Hepatocyte (in vitro differentiated cells): ENCODE measurements at regions not wholly inside any gene's neighbourhood (a gene's known extent, or its start where the extent isn't known, plus 50 kb on each side); places are given as distances from the start of the nearest gene placed in this dataset.

Experiments used
- DNase-seq: peaks from one replicate; pipeline ENCODE4 v3.0.0-alpha.2; 2016; ENCODE audit warnings: low spot score
- H2AFZ ChIP-seq: fragments of 200-600 bp; sonication (generic); 2 replicates; pipeline ENCODE4 v1.6.0; 2016; ENCODE audit warnings: antibody characterized with exemption, mild to moderate bottlenecking
- H3K27ac ChIP-seq: fragments of 200-600 bp; sonication (generic); 2 replicates; pipeline ENCODE4 v1.5.1; 2016; ENCODE audit warnings: mild to moderate bottlenecking
- H3K27me3 ChIP-seq: fragments of 200-600 bp; sonication (generic); 2 replicates; pipeline ENCODE4 v1.6.1; 2016
- H3K36me3 ChIP-seq: fragments of 200-600 bp; sonication (generic); replicated peaks from 2 replicates; pipeline ENCODE4 v1.5.1; 2016; ENCODE audit warnings: low read depth; ENCODE audit not compliant: insufficient read depth
- H3K4me1 ChIP-seq: fragments of 200-600 bp; sonication (generic); 2 replicates; pipeline ENCODE4 v1.5.1; 2016; ENCODE audit warnings: mild to moderate bottlenecking, moderate library complexity; ENCODE audit not compliant: insufficient read depth
- H3K4me2 ChIP-seq: fragments of 200-600 bp; sonication (generic); 2 replicates; pipeline ENCODE4 v1.6.0; 2016
- H3K4me3 ChIP-seq: fragments of 200-600 bp; sonication (generic); 2 replicates; pipeline ENCODE4 v1.5.1; 2016; ENCODE audit warnings: mild to moderate bottlenecking
- H3K79me2 ChIP-seq: fragments of 200-600 bp; sonication (generic); 2 replicates; pipeline ENCODE4 v1.6.0; 2017; ENCODE audit warnings: mild to moderate bottlenecking
- H3K9me2 ChIP-seq: fragments of 200-600 bp; sonication (generic); replicated peaks from 2 replicates; pipeline ENCODE4 v1.6.0; 2017; ENCODE audit warnings: mild to moderate bottlenecking; ENCODE audit not compliant: insufficient read depth
- H3K9me3 ChIP-seq: fragments of 200-600 bp; sonication (generic); 2 replicates; pipeline ENCODE4 v1.5.1; 2016; ENCODE audit warnings: low read depth, mild to moderate bottlenecking
- H4K20me1 ChIP-seq: fragments of 200-600 bp; sonication (generic); 2 replicates; pipeline ENCODE4 v1.6.0; 2016; ENCODE audit warnings: mild to moderate bottlenecking; ENCODE audit not compliant: insufficient read depth, poor library complexity, severe bottlenecking
- CTCF ChIP-seq: fragments of 200-600 bp; sonication (generic); IDR thresholded peaks from 2 replicates; pipeline ENCODE4 v1.5.1; 2016; ENCODE audit warnings: antibody characterized with exemption, mild to moderate bottlenecking; ENCODE audit not compliant: poor library complexity
- EZH2 ChIP-seq: fragments of 200-600 bp; sonication (generic); IDR thresholded peaks from 2 replicates; pipeline ENCODE4 v1.6.1; 2016; ENCODE audit warnings: antibody characterized with exemption, mild to moderate bottlenecking, borderline replicate concordance
- EZH2phosphoT487 ChIP-seq: fragments of 200-600 bp; sonication (generic); IDR thresholded peaks from one replicate; pipeline ENCODE4 v1.6.1; 2018; ENCODE audit warnings: antibody characterized with exemption, mild to moderate bottlenecking, low read depth, moderate library complexity; ENCODE audit not compliant: unreplicated experiment, severe bottlenecking
- WGBS: methylation state at CpG from one replicate; pipeline ENCODE4 v1.1.6; 2016; ENCODE audit warnings: low lambda C conversion rate; ENCODE audit errors: missing lambda C conversion rate; 5-methylcytosine and 5-hydroxymethylcytosine counted together

DNA sequence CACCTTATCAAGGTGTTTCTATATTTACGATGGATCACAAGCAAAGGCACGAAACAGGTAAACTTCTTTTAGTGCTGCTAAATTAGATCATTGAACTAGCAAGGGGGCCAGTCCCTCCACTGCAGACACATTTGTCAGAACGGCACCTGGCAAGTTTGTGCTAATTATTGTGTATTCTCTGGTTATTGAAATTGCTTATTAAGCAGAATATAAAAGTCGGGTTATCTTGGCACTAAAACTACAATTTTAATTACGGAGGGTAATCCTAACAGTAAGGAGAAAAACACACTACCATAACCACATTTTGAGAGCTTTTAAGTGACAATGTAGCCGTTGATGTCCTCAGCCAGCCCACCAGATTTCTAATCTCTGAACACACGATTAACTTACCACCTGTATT is 118.9 kb upstream of the BTN3A2 start:
- peaks cover 6% of the 10 kb centered on the region for H3K4me1 ChIP-seq
- no peak overlapping the region for H3K4me2 ChIP-seq
- TF ChIP-seq EZH2phosphoT487 (no peak), EZH2 (no peak), CTCF (no peak)
- DNase-seq: no peak
- no peaks in the 10 kb centered on the region for H3K36me3 ChIP-seq
- no peaks in the 10 kb centered on the region for H3K79me2 ChIP-seq
- H3K27ac ChIP-seq: peak overlapping the region; percentile 3
- no peaks in the 10 kb centered on the region for H4K20me1 ChIP-seq
- no peaks in the 10 kb centered on the region for H3K9me3 ChIP-seq
- no peaks in the 10 kb centered on the region for H3K9me2 ChIP-seq
- H3K4me3 ChIP-seq: no peak overlapping the region
- H3K27me3 ChIP-seq: no peaks in the 10 kb centered on the region
- 87% methylated on average over 7 of the region's 7 CpGs for WGBS
- H2AFZ ChIP-seq: no peak overlapping the region

DNA sequence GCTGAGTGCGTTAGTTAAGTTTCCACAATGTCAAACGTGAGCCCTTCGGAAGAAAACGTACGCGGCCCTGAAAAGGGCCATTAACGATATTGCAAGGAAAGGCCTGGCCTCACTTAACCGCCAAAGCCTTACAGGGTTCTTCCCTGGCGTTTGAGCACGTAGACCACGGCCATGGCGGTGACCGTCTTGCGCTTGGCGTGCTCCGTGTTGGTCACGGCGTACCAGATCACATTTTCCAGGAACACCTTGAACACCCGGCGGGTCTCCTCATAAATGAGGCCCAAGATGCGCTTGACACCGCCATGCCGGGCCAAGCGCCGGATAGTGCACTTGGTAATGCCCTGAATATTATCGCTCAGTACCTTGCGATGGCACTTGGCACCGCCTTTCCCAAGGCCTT is 118.4 kb upstream of the BTN3A2 start:
- Histone ChIP-seq H3K9me3 (no peaks in the 10 kb centered on the region), H4K20me1 (no peaks in the 10 kb centered on the region), H3K36me3 (no peaks in the 10 kb centered on the region), H3K4me3 (no peak overlapping the region), H3K27ac (no peak overlapping the region), H3K79me2 (no peaks in the 10 kb centered on the region), H3K4me1 (peaks cover 6% of the 10 kb centered on the region), H3K9me2 (no peaks in the 10 kb centered on the region), H3K27me3 (no peaks in the 10 kb centered on the region), H2AFZ (no peak overlapping the region), H3K4me2 (no peak overlapping the region)
- 97% methylated on average over 28 of the region's 28 CpGs for WGBS
- no peak for TF ChIP-seq EZH2
- no peak for TF ChIP-seq EZH2phosphoT487
- TF ChIP-seq CTCF: no peak
- no peak for DNase-seq

DNA sequence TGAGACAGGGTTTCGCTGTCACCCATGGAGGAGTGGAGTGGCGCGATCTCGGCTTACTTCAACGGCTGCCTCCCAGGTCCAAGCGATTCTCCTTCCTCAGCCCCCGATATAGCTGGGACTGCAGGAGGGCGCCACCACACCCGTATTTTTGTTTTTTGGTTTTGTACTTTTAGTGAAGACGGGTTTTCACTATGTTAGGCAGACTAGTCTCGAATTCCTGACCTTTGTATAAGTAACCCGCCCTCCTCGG is 115.4 kb upstream of the BTN3A2 start:
- no peak for DNase-seq
- no peaks in the 10 kb centered on the region for H3K36me3 ChIP-seq
- 3% methylated on average over 13 of the region's 13 CpGs for WGBS
- no peaks in the 10 kb centered on the region for H4K20me1 ChIP-seq
- H3K4me1 ChIP-seq: peaks cover 2% of the 10 kb centered on the region
- TF ChIP-seq EZH2phosphoT487 (no peak), CTCF (no peak)
- H3K79me2 ChIP-seq: peaks cover 27% of the 10 kb centered on the region
- peak overlapping the region; percentile 82 for H3K4me3 ChIP-seq
- H3K9me3 ChIP-seq: no peaks in the 10 kb centered on the region
- no peaks in the 10 kb centered on the region for H3K9me2 ChIP-seq
- H2AFZ ChIP-seq: peak overlapping the region; percentile 58
- peak overlapping the region; percentile 81 for H3K4me2 ChIP-seq
- H3K27ac ChIP-seq: peak overlapping the region; percentile 98
- no peaks in the 10 kb centered on the region for H3K27me3 ChIP-seq

GRCh38 chr6:26249957-26250697 is 114.9 kb upstream of the BTN3A2 start:
- Histone ChIP-seq H3K4me1 (peaks cover 7% of the 10 kb centered on the region), H3K79me2 (peaks cover 32% of the 10 kb centered on the region), H3K9me2 (no peaks in the 10 kb centered on the region), H3K4me2 (peak overlapping the region; percentile 81), H3K36me3 (no peaks in the 10 kb centered on the region), H3K27me3 (no peaks in the 10 kb centered on the region), H2AFZ (peak overlapping the region; percentile 58), H3K9me3 (no peaks in the 10 kb centered on the region), H3K4me3 (peak overlapping the region; percentile 82), H4K20me1 (no peaks in the 10 kb centered on the region), H3K27ac (peak overlapping the region; percentile 98)
- peak; percentile 88 for DNase-seq
- WGBS: 2% methylated on average over 43 of the region's 43 CpGs
- TF ChIP-seq EZH2: no peak
- TF ChIP-seq EZH2phosphoT487: no peak
- TF ChIP-seq CTCF: peak; percentile 41
